K562 (cell line): ENCODE measurements at regions not wholly inside any gene's neighbourhood (a gene's known extent, or its start where the extent isn't known, plus 50 kb on each side); places are given as distances from the start of the nearest gene placed in this dataset.

Experiments
- ATAC-seq: fragments of 200-7000 bp; cut with Tn5 transposase; 3 replicates; pipeline ENCODE4 v1.9.1; 2020; ENCODE audit warnings: moderate library complexity
- BruUV-seq: library from RNA; stranded (reverse); fragments of 400-500 nt; replicated peaks from 2 replicates; lab custom pipeline; 2021; lab: Mats Ljungman, UMichigan
- CTCF ChIA-PET: fragments of 300-600 bp; formaldehyde crosslinking; extraction: SDS; loops from one replicate; lab custom pipeline; 2021; ENCODE audit warnings: low intra/inter-chr PET ratio; lab: Yijun Ruan, JAX
- POLR2A ChIA-PET: fragments of 300-600, 350-650 bp; sonication (Branson Sonifier 250); formaldehyde crosslinking; extraction: SDS; loops from one replicate; lab custom pipeline; 2021; ENCODE audit warnings: antibody characterized with exemption, inconsistent platforms; lab: Yijun Ruan, JAX
- DNase-seq, 4 experiments: peaks; one replicate each; pipeline versions ENCODE4 v3.0.0 to v3.0.0-alpha.2; 2011 to 2018; ENCODE audit warnings: low spot score in 3 of 4, mixed read lengths in 3 of 4; ENCODE audit errors: extremely low read depth in 1 of 4
- FAIRE-seq: peaks from 2 replicates; lab custom pipeline; 2011; peaks lifted over from hg19 to GRCh38; lab: Jason Lieb, UNC
- H2AFZ ChIP-seq: 2 replicates; pipeline ENCODE4 v1.6.0; 2011; ENCODE audit warnings: low read depth, low read length, control low read depth, inconsistent platforms
- H3K27ac ChIP-seq: fragments of 200-600 bp; 3 replicates; pipeline ENCODE4 v1.8.0; 2011; ENCODE audit warnings: low read depth, mild to moderate bottlenecking, control low read depth, inconsistent platforms, low read length, moderate library complexity, mixed read lengths; ENCODE audit errors: extremely low read depth
- H3K27me3 ChIP-seq, 2 experiments: fragments of 300-600 bp in 1 of 2; 2 replicates in 1 of 2; 3 replicates in 1 of 2; pipeline versions ENCODE4 v1.6.0 to v1.8.0; 2011; ENCODE audit warnings: inconsistent platforms in 2 of 2, low read length in 2 of 2, mild to moderate bottlenecking in 1 of 2, mixed read lengths in 1 of 2, moderate library complexity in 1 of 2; ENCODE audit not compliant: control insufficient read depth in 2 of 2, insufficient read depth in 2 of 2
- H3K36me3 ChIP-seq: fragments of 300-600 bp; 3 replicates; pipeline ENCODE4 v1.8.0; 2011; ENCODE audit warnings: mild to moderate bottlenecking, low read length, inconsistent platforms; ENCODE audit not compliant: control insufficient read depth, insufficient read depth
- H3K4me1 ChIP-seq, 2 experiments: fragments of 200-600 bp in 1 of 2; replicated peaks in 1 of 2; 2 replicates in 1 of 2; 3 replicates in 1 of 2; pipeline versions ENCODE4 v1.5.1 to v1.8.0; 2011; ENCODE audit warnings: inconsistent platforms in 2 of 2, low read length in 2 of 2, mild to moderate bottlenecking in 1 of 2, mixed read lengths in 1 of 2, moderate library complexity in 1 of 2; ENCODE audit not compliant: control insufficient read depth in 2 of 2, insufficient read depth in 2 of 2
- H3K4me2 ChIP-seq: 2 replicates; pipeline ENCODE4 v1.6.1; 2011; ENCODE audit warnings: low read length, control low read depth, inconsistent platforms, mixed read lengths; ENCODE audit not compliant: insufficient read depth
- H3K4me3 ChIP-seq: fragments of 200-600 bp; sonication (generic), shearing (Covaris generic); 2 replicates; pipeline ENCODE4 v1.5.1; 2016; ENCODE audit warnings: control low read depth, inconsistent platforms
- H3K79me2 ChIP-seq: fragments of 200-600 bp; 3 replicates; pipeline ENCODE4 v1.8.0; 2011; ENCODE audit warnings: low read length, inconsistent platforms; ENCODE audit not compliant: control insufficient read depth, insufficient read depth
- H3K9ac ChIP-seq, 2 experiments: 2 replicates each; pipeline versions ENCODE4 v1.6.0 to v1.6.1; 2011; ENCODE audit warnings: low read depth in 2 of 2, low read length in 2 of 2, control low read depth in 1 of 2, inconsistent platforms in 1 of 2, mild to moderate bottlenecking in 1 of 2, mixed read lengths in 1 of 2; ENCODE audit not compliant: insufficient read depth in 1 of 2
- H3K9me1 ChIP-seq: one replicate; pipeline ENCODE4 v1.6.0; 2011; ENCODE audit warnings: inconsistent platforms, mild to moderate bottlenecking, low read length, moderate library complexity; ENCODE audit not compliant: control insufficient read depth, insufficient read depth
- H3K9me3 ChIP-seq: replicated peaks from 2 replicates; pipeline ENCODE4 v1.5.1; 2011; ENCODE audit warnings: low read depth, low read length, inconsistent platforms; ENCODE audit not compliant: control insufficient read depth, insufficient read depth
- H4K20me1 ChIP-seq: replicated peaks from 2 replicates; pipeline ENCODE4 v1.6.1; 2011; ENCODE audit warnings: low read length, inconsistent platforms, mixed read lengths; ENCODE audit not compliant: control insufficient read depth, insufficient read depth
- ARID4B ChIP-seq: sonication (generic); formaldehyde crosslinking; IDR thresholded peaks from 2 replicates; pipeline ENCODE4 v1.8.0; 2022; ENCODE audit warnings: mild to moderate bottlenecking, missing genetic modification reagents
- ATF7 ChIP-seq: fragments of 450-650 bp; IDR thresholded peaks from 2 replicates; pipeline ENCODE4 v1.7.1; 2014; ENCODE audit warnings: mild to moderate bottlenecking, moderate library complexity
- ETV1 ChIP-seq: fragments of 450-650 bp; conservative IDR thresholded peaks from 2 replicates; pipeline ENCODE4 v1.6.1; 2016; ENCODE audit warnings: missing genetic modification characterization, control low read depth, low read depth, missing compliant biosample characterization
- HDAC3 ChIP-seq: fragments of 450-650 bp; IDR thresholded peaks from 2 replicates; pipeline ENCODE4 v1.6.1; 2018; ENCODE audit warnings: borderline replicate concordance, mild to moderate bottlenecking, moderate library complexity; ENCODE audit not compliant: partially characterized antibody
- HIVEP1 ChIP-seq: fragments of 250-450 bp; sonication (Bioruptor Pico); IDR thresholded peaks from 2 replicates; pipeline ENCODE4 v1.4.0; 2020; ENCODE audit warnings: mild to moderate bottlenecking
- NR4A1 ChIP-seq, 2 experiments: fragments of 250-450 bp in 1 of 2; fragments of 450-650 bp in 1 of 2; sonication (Bioruptor Pico) in 1 of 2; IDR thresholded peaks; 2 replicates each; pipeline versions ENCODE4 v1.4.0 to v1.6.1; 2016 to 2020; ENCODE audit warnings: mild to moderate bottlenecking in 2 of 2, missing compliant biosample characterization in 1 of 2, missing genetic modification characterization in 1 of 2, moderate library complexity in 1 of 2
- SFPQ ChIP-seq: fragments of 200-400 bp; formaldehyde crosslinking; IDR thresholded peaks from 2 replicates; pipeline ENCODE4 v1.6.1; 2017; ENCODE audit warnings: mild to moderate bottlenecking, low read depth, low read length, moderate library complexity
- WGBS: fragments of 100-300 bp; shearing (Covaris generic); methylation state at CpG from one replicate; pipeline ENCODE4 v1.1.6; 2016; ENCODE audit warnings: low coverage, mixed read lengths; ENCODE audit not compliant: insufficient coverage; ENCODE audit errors: missing lambda C conversion rate; 5-methylcytosine and 5-hydroxymethylcytosine counted together
- in situ Hi-C: fragments of 300-500 bp; cut with MboI; formaldehyde crosslinking; loops from 4 replicates; pipeline ENCODE4 v1.15.0; 2018; ENCODE audit warnings: inconsistent platforms, mixed read lengths
- intact Hi-C: fragments of 100-400 bp; cut with micrococcal nuclease; formaldehyde crosslinking; loops from 2 replicates; pipeline ENCODE4 v1.14.2; 2022

- in situ Hi-C loops (no loop called here), intact Hi-C loops (no loop called here)
- no peak overlapping the region for H3K9ac ChIP-seq
- FAIRE-seq: no peak
- 2% methylated on average over 9 of the region's 10 CpGs for WGBS
- no peaks in the 10 kb centered on the region for H3K27me3 ChIP-seq
- no peak overlapping the region for H3K4me2 ChIP-seq
- H3K36me3 ChIP-seq: no peaks in the 10 kb centered on the region
- H3K27ac ChIP-seq: no peak overlapping the region
- H4K20me1 ChIP-seq: no peaks in the 10 kb centered on the region
- DNase-seq: no peak
- ChIA-PET POLR2A (no interaction called here), CTCF (no interaction called here)
- no peaks in the 10 kb centered on the region for H3K9me3 ChIP-seq
- H3K9me1 ChIP-seq: no peaks in the 10 kb centered on the region
- no TSS peak for BruUV-seq
- H3K4me3 ChIP-seq: no peak overlapping the region
- ATAC-seq: no peak
- no peaks in the 10 kb centered on the region for H3K79me2 ChIP-seq
- H2AFZ ChIP-seq: no peak overlapping the region
- TF ChIP-seq ETV1 (tag) (no peak), ATF7 (no peak), ARID4B (CRISPR knock-in tag) (no peak), HDAC3 (no peak), NR4A1 (CRISPR knock-in tag; IDR thresholded peaks at IDR 0.05) (no peak), NR4A1 (tag; IDR thresholded peaks at IDR 0.05) (no peak), SFPQ (no peak), HIVEP1 (CRISPR knock-in tag) (no peak)
- TF ChIP-seq, all 486 proteins: peak for 0
- no peaks in the 10 kb centered on the region for H3K4me1 ChIP-seq
Measured at GRCh38 chr2:41785251-41786022, 262.4 kb upstream of the PKDCC start.
